CD14-positive monocyte (primary cell): ENCODE measurements at regions not wholly inside any gene's neighbourhood (a gene's known extent, or its start where the extent isn't known, plus 50 kb on each side); places are given as distances from the start of the nearest gene placed in this dataset.

ENCODE experiments used
- DNase-seq, 3 donors: peaks; one replicate each; pipeline ENCODE4 v3.0.0-alpha.2; 2011 to 2022
- H2AFZ ChIP-seq: 2 replicates; pipeline ENCODE4 v1.6.0; 2012; ENCODE audit warnings: mild to moderate bottlenecking, low read depth, low read length, inconsistent platforms; ENCODE audit not compliant: insufficient read depth, poor library complexity, severe bottlenecking
- H3K27ac ChIP-seq, 2 donors: 1 replicate in 1 of 2; 2 replicates in 1 of 2; pipeline ENCODE4 v1.5.1; 2012 to 2013; ENCODE audit warnings: low read length in 2 of 2, control low read depth in 1 of 2, inconsistent platforms in 1 of 2, low read depth in 1 of 2, mild to moderate bottlenecking in 1 of 2
- H3K27me3 ChIP-seq, 2 donors: one replicate each; pipeline versions ENCODE4 v1.6.0 to v1.6.1; 2011 to 2013; ENCODE audit warnings: low read length in 2 of 2; ENCODE audit not compliant: control insufficient read depth in 2 of 2, insufficient read depth in 2 of 2
- H3K36me3 ChIP-seq, 2 donors: replicated peaks in 1 of 2; 1 replicate in 1 of 2; 2 replicates in 1 of 2; pipeline versions ENCODE4 v1.5.1 to v1.6.1; 2012 to 2013; ENCODE audit warnings: low read length in 2 of 2, control low read depth in 1 of 2, inconsistent platforms in 1 of 2, mild to moderate bottlenecking in 1 of 2; ENCODE audit not compliant: insufficient read depth in 2 of 2, control insufficient read depth in 1 of 2
- H3K4me1 ChIP-seq, 2 donors: 1 replicate in 1 of 2; 2 replicates in 1 of 2; pipeline versions ENCODE4 v1.5.1 to v1.6.1; 2012 to 2013; ENCODE audit warnings: low read length in 2 of 2, control low read depth in 1 of 2, inconsistent platforms in 1 of 2, mild to moderate bottlenecking in 1 of 2, moderate library complexity in 1 of 2; ENCODE audit not compliant: insufficient read depth in 2 of 2, control insufficient read depth in 1 of 2
- H3K4me2 ChIP-seq: replicated peaks from 2 replicates; pipeline ENCODE3; 2012; ENCODE audit warnings: low read length, moderate library complexity, mild to moderate bottlenecking; ENCODE audit not compliant: poor library complexity, severe bottlenecking; ENCODE audit errors: extremely low read depth
- H3K4me3 ChIP-seq, 3 experiments: fragments of 200-600 bp in 1 of 3; sonication (generic) in 1 of 3; replicated peaks in 1 of 3; 1 replicate in 2 of 3; 2 replicates in 1 of 3; pipeline ENCODE4 v1.5.1; 2011 to 2013; ENCODE audit warnings: low read length in 3 of 3, mild to moderate bottlenecking in 3 of 3, control low read depth in 2 of 3, low read depth in 2 of 3, inconsistent platforms in 1 of 3, moderate library complexity in 1 of 3
- H3K79me2 ChIP-seq: 2 replicates; pipeline ENCODE4 v1.6.0; 2012; ENCODE audit warnings: mild to moderate bottlenecking, control low read depth, inconsistent platforms, low read length, moderate library complexity; ENCODE audit not compliant: insufficient read depth
- H3K9ac ChIP-seq: 2 replicates; pipeline ENCODE4 v1.6.0; 2017; ENCODE audit warnings: low read length, mild to moderate bottlenecking; ENCODE audit not compliant: insufficient read depth, poor library complexity, severe bottlenecking
- H3K9me3 ChIP-seq, 2 donors: replicated peaks in 1 of 2; 1 replicate in 1 of 2; 2 replicates in 1 of 2; pipeline versions ENCODE4 v1.5.1 to v1.6.1; 2012 to 2013; ENCODE audit warnings: low read length in 2 of 2, control low read depth in 1 of 2; ENCODE audit not compliant: control insufficient read depth in 1 of 2, insufficient read depth in 1 of 2
- H4K20me1 ChIP-seq: 2 replicates; pipeline ENCODE4 v1.6.0; 2012; ENCODE audit warnings: mild to moderate bottlenecking, low read length, control low read depth, moderate library complexity; ENCODE audit not compliant: insufficient read depth
- H3K27ac Mint-ChIP-seq, 7 donors: one replicate each; pipeline ENCODE4 v1.8.0; 2020; ENCODE audit warnings: mild to moderate bottlenecking in 7 of 7, mixed read lengths in 7 of 7, moderate library complexity in 6 of 7, inconsistent platforms in 2 of 7
- H3K27me3 Mint-ChIP-seq, 3 donors: one replicate each; pipeline ENCODE4 v1.8.0; 2021 to 2022; ENCODE audit warnings: low read depth in 3 of 3, mild to moderate bottlenecking in 3 of 3, mixed read lengths in 3 of 3, moderate library complexity in 3 of 3, inconsistent platforms in 1 of 3
- H3K36me3 Mint-ChIP-seq, 2 donors: one replicate each; pipeline ENCODE4 v1.8.0; 2020; ENCODE audit warnings: mixed read lengths in 2 of 2, inconsistent platforms in 1 of 2, mild to moderate bottlenecking in 1 of 2
- H3K4me1 Mint-ChIP-seq: one replicate; pipeline ENCODE4 v1.8.0; 2020; ENCODE audit warnings: mild to moderate bottlenecking, mixed read lengths
- H3K4me3 Mint-ChIP-seq, 2 donors: one replicate each; pipeline ENCODE4 v1.8.0; 2020; ENCODE audit warnings: mild to moderate bottlenecking in 2 of 2, mixed read lengths in 2 of 2, moderate library complexity in 1 of 2
- H3K9me3 Mint-ChIP-seq, 7 donors: one replicate each; pipeline ENCODE4 v1.8.0; 2020 to 2022; ENCODE audit warnings: mixed read lengths in 7 of 7, mild to moderate bottlenecking in 6 of 7, moderate library complexity in 6 of 7, inconsistent platforms in 2 of 7
- CTCF ChIP-seq: fragments of 200-600 bp; IDR thresholded peaks from one replicate; pipeline ENCODE4 v1.8.0; 2022; ENCODE audit warnings: antibody characterized with exemption, mild to moderate bottlenecking
- WGBS: methylation state at CpG from one replicate; pipeline ENCODE4 v1.1.5; 2013; ENCODE audit warnings: missing lambda C conversion rate; ENCODE audit not compliant: insufficient coverage; 5-methylcytosine and 5-hydroxymethylcytosine counted together
- intact Hi-C, 2 donors: fragments of 100-400 bp; cut with micrococcal nuclease; formaldehyde crosslinking; loops; one replicate each; pipeline versions ENCODE4 v1.15.0 to v1.15.1; 2023

- Histone ChIP-seq H3K27me3 (peaks cover 0 to 6% of the 10 kb centered on the region in 2 donors), H3K79me2 (no peaks in the 10 kb centered on the region), H3K9me3 (peaks cover 0 to 6% of the 10 kb centered on the region in 2 donors), H3K4me2 (no peak overlapping the region), H3K4me3 (no peak overlapping the region), H3K36me3 (no peaks in the 10 kb centered on the region), H3K27ac (no peak overlapping the region), H3K9ac (no peak overlapping the region), H4K20me1 (no peaks in the 10 kb centered on the region), H3K4me1 (no peaks in the 10 kb centered on the region), H2AFZ (no peak overlapping the region)
- no peak for TF ChIP-seq CTCF
- Mint-ChIP-seq H3K36me3 (no peaks in the 10 kb centered on the region), H3K27ac (no peak overlapping the region), H3K4me3 (no peak overlapping the region), H3K27me3 (peaks cover 16 to 34% (median 20%) of the 10 kb centered on the region in 3 donors), H3K4me1 (peaks cover 8% of the 10 kb centered on the region), H3K9me3 (peaks cover under 1 to 7% (median 6%) of the 10 kb centered on the region in 7 donors)
- DNase-seq: no peak
- 82% methylated on average over 7 of the region's 9 CpGs for WGBS
- intact Hi-C loops: no loop called here
These were observed 97.2 kb upstream of the MSX1 start for GRCh38 chr4:4762300-4762699.

- intact Hi-C loops: no loop called here
- Histone ChIP-seq H3K4me2 (no peak overlapping the region), H3K4me3 (no peak overlapping the region), H3K9me3 (peaks cover 0 to 6% of the 10 kb centered on the region in 2 donors), H3K79me2 (no peaks in the 10 kb centered on the region), H4K20me1 (no peaks in the 10 kb centered on the region), H3K27ac (no peak overlapping the region), H3K36me3 (no peaks in the 10 kb centered on the region), H3K9ac (no peak overlapping the region), H2AFZ (no peak overlapping the region), H3K4me1 (no peaks in the 10 kb centered on the region), H3K27me3 (peaks cover 0 to 6% of the 10 kb centered on the region in 2 donors)
- H3K4me1 Mint-ChIP-seq: peaks cover 8% of the 10 kb centered on the region
- no peak overlapping the region for H3K27ac Mint-ChIP-seq
- H3K9me3 Mint-ChIP-seq: peaks cover 0 to 6% (median 5%) of the 10 kb centered on the region in 7 donors
- no peaks in the 10 kb centered on the region for H3K36me3 Mint-ChIP-seq
- H3K27me3 Mint-ChIP-seq: peaks cover 16 to 34% (median 23%) of the 10 kb centered on the region in 3 donors
- no peak for DNase-seq
- H3K4me3 Mint-ChIP-seq: no peak overlapping the region
- WGBS: 82% methylated on average over 18 of the region's 20 CpGs
- no peak for TF ChIP-seq CTCF
These were observed 98.1 kb upstream of the MSX1 start for GRCh38 chr4:4761128-4761982.
